22Rv1 (cell line): ENCODE measurements at regions not wholly inside any gene's neighbourhood (a gene's known extent, or its start where the extent isn't known, plus 50 kb on each side); places are given as distances from the start of the nearest gene placed in this dataset.

ENCODE experiments used
- H3K27ac ChIP-seq: fragments of 450-650 bp; 2 replicates; pipeline ENCODE4 v1.5.1; 2017
- CTCF ChIP-seq: fragments of 450-650 bp; IDR thresholded peaks from 2 replicates; pipeline ENCODE4 v1.5.1; 2017; ENCODE audit warnings: mild to moderate bottlenecking
- ZFX ChIP-seq: fragments of 450-650 bp; IDR thresholded peaks from 2 replicates; pipeline ENCODE4 v1.6.1; 2017; ENCODE audit warnings: antibody characterized with exemption, borderline replicate concordance

- TF ChIP-seq CTCF (no peak), ZFX (no peak)
Observed at GRCh38 chr17:70882504-70882903, 713.2 kb downstream of the KCNJ2 start.

GRCh38 chr17:70886648-70887047 is 717.3 kb downstream of the KCNJ2 start:
- no peak for TF ChIP-seq ZFX
- no peak for TF ChIP-seq CTCF
- H3K27ac ChIP-seq: no peak overlapping the region

More at GRCh38 chr17:70882504-70882903, 713.2 kb downstream of the KCNJ2 start:
- H3K27ac ChIP-seq: no peak overlapping the region

GRCh38 chr17:70888324-70888723 is 719.0 kb downstream of the KCNJ2 start:
- TF ChIP-seq ZFX (no peak), CTCF (no peak)
- H3K27ac ChIP-seq: no peak overlapping the region

GRCh38 chr17:70891306-70891705 is 722.0 kb downstream of the KCNJ2 start:
- no peak overlapping the region for H3K27ac ChIP-seq
- TF ChIP-seq ZFX (no peak), CTCF (no peak)

GRCh38 chr17:70892527-70892926 is 723.2 kb downstream of the KCNJ2 start:
- TF ChIP-seq CTCF (no peak), ZFX (no peak)
- H3K27ac ChIP-seq: no peak overlapping the region

- TF ChIP-seq CTCF: no peak
- TF ChIP-seq ZFX: no peak
Observed at GRCh38 chr17:70896843-70897242, 727.5 kb downstream of the KCNJ2 start.

GRCh38 chr17:70897446-70897845 is 728.1 kb downstream of the KCNJ2 start:
- TF ChIP-seq ZFX: no peak
- TF ChIP-seq CTCF: no peak
- no peak overlapping the region for H3K27ac ChIP-seq

More at GRCh38 chr17:70896843-70897242, 727.5 kb downstream of the KCNJ2 start:
- no peak overlapping the region for H3K27ac ChIP-seq
